ENCODE measurements at regions not wholly inside any gene's neighbourhood (a gene's known extent, or its start where the extent isn't known, plus 50 kb on each side); places are given as distances from the start of the nearest gene placed in this dataset.

DNA sequence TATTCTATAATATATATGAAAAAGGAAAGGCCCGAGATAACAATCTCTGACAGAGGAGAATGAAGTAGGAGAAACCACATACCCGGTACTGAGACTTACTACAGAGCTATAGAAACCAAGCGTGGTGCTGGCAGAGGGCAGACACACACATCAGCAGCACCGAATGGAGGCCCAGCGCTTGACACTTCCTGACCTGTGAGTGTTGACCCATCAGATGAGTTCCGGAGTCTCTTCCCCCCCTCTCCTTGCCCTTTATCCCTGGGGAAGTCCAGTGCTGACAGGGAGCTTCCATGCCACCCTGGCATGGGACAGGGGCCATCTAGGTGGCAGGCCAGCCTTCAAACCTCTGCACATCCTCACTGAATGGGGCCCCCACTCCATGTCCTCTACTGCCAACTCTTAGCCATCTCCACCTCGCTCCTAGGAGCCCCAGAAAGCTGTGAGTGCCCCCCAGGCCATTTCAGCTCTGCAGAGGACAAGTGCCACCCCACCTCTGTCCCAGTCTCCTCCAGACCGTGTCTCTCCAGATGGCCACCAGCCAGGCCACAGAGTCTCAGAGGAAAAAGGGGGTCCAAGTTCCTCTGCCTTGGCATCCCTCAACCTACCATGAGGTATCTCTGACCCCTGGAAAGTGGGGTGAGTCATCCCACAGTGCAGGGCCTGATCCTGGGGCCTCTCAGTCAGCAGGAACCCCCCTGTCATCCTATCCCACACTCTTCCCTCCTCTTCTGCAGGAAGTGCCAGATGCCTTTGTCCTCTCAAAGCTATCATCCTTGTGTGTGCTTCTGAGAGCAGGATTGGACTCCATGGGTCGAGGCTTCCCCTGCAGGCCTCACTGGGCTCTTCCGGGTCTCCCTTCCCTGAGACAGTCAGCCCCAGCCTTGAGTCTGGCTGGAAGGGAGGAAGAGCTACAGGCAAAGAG lies 116.5 kb upstream of the ALDH1A3 start:
- Mint-ChIP-seq H3K36me3 (ENCODE audit: low read depth) (no peaks in the 10 kb centered on the region), H3K4me3 (no peak overlapping the region), H3K27me3 (ENCODE audit: low read depth) (peaks cover 28% of the 10 kb centered on the region)

DNA sequence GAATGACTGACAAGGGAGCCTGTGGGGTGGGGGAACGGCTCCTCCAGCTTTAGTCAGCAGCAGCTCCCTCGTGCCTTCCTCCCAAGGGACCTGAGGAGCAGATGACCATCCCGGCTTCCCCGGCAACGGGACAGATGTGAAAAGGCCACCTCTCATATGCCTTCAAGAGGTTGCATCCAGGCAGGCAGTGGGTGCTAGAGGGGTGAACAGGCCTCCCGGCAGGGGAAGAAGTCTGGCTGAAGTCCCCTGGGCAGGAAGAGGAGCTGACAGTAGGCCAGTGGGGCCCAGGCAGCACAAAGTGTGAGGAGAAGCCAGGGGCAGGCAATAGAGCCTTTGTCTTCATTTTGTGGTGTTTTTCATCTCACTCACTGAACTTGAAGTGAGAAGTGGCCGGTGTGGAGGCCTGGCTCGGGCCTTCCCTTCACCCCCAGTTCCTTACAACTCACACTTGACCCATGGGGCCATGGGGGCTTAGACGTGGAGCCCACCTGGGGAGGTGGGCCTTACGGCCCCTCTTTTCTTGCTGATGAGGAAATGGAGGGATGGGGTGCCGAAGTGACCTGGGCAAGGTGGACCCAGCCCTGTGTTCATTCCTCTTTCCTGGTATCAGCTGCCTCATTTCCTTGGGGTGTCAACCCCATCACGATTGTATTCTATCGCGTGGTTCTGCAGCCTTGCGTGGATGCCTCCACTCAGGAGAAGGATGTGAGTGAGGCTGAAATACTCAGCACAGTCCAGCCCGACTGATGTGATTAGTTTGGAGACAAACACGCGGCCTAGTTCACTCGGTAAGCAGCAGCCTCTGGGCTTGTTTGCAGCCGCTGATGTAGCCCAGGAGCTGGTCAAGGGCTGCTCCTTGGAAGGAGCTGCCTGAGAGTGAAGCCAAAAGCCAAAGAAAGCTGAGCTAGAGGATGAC lies 115.5 kb upstream of the ALDH1A3 start:
- no peak for DNase-seq (ENCODE audit: low spot score)
- no peaks in the 10 kb centered on the region for H3K36me3 Mint-ChIP-seq (ENCODE audit: low read depth)
- peaks cover 8% of the 10 kb centered on the region for H3K4me1 Mint-ChIP-seq (ENCODE audit: low read depth)
- no peaks in the 10 kb centered on the region for H3K9me3 Mint-ChIP-seq
- H3K4me3 Mint-ChIP-seq = no peak overlapping the region
- H3K27ac Mint-ChIP-seq = no peak overlapping the region
- H3K27me3 Mint-ChIP-seq (ENCODE audit: low read depth) = peaks cover 22% of the 10 kb centered on the region

More for the DNA sequence above, 116.5 kb upstream of the ALDH1A3 start:
- Mint-ChIP-seq H3K9me3 (no peaks in the 10 kb centered on the region), H3K4me1 (ENCODE audit: low read depth) (peaks cover 8% of the 10 kb centered on the region), H3K27ac (no peak overlapping the region)
- DNase-seq (ENCODE audit: low spot score) = no peak

DNA sequence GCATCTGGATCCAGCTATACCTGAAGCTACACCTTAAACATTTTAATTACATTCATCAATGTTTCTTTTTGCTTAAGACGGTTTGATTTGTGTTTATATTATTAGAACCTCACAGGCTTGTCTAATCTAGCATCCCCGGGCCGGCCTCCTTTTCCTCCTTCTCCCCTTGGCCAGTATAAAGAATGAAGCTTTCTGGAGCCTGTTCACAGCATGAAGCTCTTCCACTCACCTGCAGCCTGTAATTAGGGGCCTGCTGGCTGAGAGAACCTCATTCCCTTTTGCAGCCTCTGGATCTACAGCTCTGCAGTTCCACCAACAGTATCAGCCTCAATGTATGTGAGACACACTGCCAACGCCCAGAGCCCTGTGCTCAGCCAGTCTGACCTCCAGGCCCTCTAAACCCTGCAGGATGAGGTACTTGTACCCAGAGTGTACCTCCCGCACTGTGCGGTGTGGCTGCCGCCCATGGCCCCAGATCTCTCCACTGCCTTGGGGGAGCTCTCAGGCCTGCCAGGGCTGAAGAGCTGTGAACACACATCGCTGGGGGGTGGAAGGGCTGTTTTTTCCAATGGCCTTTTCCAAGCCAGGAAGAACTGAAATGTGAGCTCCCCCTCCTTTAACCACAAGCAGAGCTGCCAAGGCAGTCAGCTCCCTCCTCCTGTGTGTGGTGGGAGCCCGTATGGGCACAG lies 114.7 kb upstream of the ALDH1A3 start:
- Mint-ChIP-seq H3K27me3 (ENCODE audit: low read depth) (peaks cover 14% of the 10 kb centered on the region), H3K9me3 (no peaks in the 10 kb centered on the region), H3K4me3 (no peak overlapping the region), H3K36me3 (ENCODE audit: low read depth) (no peaks in the 10 kb centered on the region), H3K27ac (no peak overlapping the region), H3K4me1 (ENCODE audit: low read depth) (peaks cover 2% of the 10 kb centered on the region)
- no peak for DNase-seq (ENCODE audit: low spot score)

DNA sequence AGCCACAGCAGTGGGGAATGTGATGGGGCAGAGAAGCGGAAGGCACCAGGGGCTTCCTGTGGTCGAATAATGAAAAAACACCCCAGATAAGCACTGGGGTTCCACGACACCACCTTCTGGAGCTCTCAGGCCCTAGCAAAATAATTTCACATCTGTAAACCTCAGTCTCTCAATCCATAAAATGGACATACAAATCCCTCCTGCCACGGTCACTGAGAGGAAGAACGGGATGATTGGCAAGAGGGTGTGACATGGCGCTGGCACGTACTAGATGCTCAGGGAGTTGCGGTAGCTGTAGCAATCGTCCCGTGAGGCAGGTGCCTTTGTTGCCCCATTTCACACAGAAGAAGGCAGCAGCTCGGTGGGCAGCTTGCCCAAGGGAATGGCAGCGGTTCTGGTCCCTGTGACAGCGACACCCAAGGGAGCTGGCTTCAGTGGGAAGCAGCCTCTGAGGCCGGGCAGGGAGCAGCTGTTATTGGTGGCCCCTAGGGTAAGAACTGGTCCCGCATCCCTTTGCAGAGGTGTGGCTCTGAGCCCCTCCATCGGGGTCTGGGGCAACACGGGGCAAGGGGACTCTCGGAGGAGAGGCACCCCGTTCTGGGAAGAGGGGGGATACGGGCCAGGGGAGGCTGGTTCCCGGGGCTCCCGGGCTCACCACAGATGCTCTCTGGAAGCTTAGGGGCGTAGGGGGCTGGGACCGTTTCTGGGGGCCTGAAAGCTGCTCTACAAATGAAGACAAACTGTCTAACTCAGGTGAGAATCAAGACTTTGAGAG lies 114.0 kb upstream of the ALDH1A3 start:
- H3K9me3 Mint-ChIP-seq = no peaks in the 10 kb centered on the region
- no peak overlapping the region for H3K4me3 Mint-ChIP-seq
- peaks cover 2% of the 10 kb centered on the region for H3K4me1 Mint-ChIP-seq (ENCODE audit: low read depth)
- H3K36me3 Mint-ChIP-seq (ENCODE audit: low read depth) = no peaks in the 10 kb centered on the region
- H3K27ac Mint-ChIP-seq = no peak overlapping the region
- DNase-seq (ENCODE audit: low spot score) = no peak
- H3K27me3 Mint-ChIP-seq (ENCODE audit: low read depth) = peaks cover 7% of the 10 kb centered on the region

DNA sequence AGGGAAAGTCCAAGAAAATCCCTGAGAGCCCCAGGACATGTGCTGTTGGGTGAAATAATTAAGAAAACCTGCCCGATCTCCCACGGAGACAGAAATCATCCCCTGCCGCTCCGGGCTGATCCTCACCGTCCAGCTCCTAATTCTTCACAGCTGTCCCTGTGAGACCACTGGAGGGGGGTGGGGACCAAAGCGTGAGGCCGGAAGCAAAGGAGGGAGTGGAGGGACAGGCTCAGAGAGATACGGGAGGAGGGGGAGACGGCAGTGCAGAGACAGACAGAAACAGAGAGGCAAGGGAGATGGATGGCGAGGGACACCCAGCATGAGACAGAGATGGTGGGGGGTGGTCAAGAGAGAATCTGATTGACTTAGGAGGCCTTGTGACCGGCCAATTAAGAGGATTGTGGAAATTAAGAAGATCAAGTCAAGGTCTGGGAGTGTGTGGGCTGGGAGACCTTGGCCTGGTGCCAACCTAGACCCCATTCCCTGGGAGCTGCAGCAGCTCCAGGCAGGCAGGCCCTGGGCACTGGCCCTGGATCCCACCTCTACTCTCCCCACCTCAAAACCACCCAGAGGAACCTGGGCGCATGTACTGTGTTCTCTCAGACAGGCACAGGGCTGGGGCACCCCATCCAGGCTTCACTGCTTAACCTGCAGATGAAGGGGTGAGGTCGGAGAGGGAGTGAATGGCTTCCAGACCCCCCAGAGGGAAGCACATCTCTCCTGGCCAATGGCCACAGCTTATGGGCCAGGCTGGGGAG lies 113.2 kb upstream of the ALDH1A3 start:
- no peak for DNase-seq (ENCODE audit: low spot score)
- Mint-ChIP-seq H3K36me3 (ENCODE audit: low read depth) (no peaks in the 10 kb centered on the region), H3K27me3 (ENCODE audit: low read depth) (peaks cover 3% of the 10 kb centered on the region), H3K27ac (no peak overlapping the region), H3K9me3 (no peaks in the 10 kb centered on the region), H3K4me1 (ENCODE audit: low read depth) (peaks cover 2% of the 10 kb centered on the region), H3K4me3 (no peak overlapping the region)

DNA sequence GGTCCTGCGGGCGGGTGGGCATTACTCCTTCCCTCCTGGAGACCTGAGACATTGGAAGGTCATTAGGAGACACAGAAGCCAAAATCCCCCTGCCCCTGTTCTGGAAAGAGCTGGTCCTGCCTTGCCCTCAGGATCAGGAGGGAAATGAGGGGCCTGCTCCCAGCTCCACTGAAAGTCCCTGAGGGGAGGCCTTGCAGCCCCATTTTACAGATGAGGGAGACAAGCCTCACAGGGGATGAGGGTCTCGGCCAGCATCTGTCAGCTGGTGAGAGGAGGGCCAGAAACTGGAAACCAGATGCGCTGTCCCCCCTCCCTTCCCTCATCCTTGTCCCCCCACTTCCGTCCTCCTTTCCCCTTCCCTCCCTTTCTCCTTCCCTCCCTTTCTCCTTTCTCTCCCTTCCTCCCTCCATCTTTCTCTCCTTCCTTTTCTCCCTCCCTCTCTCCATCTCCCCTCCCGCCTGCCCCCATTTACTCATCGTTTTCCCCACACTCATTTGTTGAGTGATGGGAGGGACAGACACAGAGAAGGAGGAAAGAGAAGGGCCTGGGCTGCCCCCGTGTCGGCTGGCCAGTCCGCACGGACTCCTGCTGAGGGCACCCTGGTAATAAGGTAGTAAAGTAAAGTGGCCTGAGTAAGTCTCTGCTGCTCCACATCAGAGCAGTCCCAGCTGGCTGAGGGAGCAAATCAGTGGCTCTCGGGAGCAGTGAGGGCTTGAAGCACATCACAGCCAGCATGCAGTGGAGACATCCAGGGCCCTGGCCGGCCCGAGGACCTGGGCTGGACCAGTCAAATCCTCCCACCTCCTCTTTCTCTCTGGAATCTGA lies 112.4 kb upstream of the ALDH1A3 start:
- no peak overlapping the region for H3K4me3 Mint-ChIP-seq
- H3K36me3 Mint-ChIP-seq (ENCODE audit: low read depth) = no peaks in the 10 kb centered on the region
- H3K4me1 Mint-ChIP-seq (ENCODE audit: low read depth) = peaks cover 2% of the 10 kb centered on the region
- H3K9me3 Mint-ChIP-seq = no peaks in the 10 kb centered on the region
- H3K27me3 Mint-ChIP-seq (ENCODE audit: low read depth) = no peaks in the 10 kb centered on the region
- DNase-seq (ENCODE audit: low spot score) = no peak
- no peak overlapping the region for H3K27ac Mint-ChIP-seq

DNA sequence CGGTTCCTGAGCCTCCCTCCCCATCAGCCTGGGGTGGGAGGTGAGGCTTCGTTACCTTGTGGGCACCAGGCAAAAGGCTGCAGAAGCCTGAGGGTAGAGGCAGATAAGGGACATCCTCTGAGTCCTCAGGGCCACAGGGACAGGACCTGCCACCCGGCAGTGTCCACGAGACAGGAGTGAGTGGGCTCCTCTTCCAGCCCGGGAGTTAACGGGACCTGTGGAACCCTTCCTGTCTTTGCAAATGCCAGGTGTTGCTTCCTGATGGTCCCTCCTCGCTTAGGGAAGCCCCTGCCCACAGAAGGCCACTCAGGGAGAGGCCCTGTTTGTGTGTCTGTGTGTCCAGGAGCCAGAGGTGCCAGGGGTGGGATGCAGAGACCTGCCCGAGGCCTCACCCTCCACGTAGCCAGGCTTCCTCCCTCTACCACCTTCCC lies 111.1 kb upstream of the ALDH1A3 start:
- no peak overlapping the region for H3K4me3 Mint-ChIP-seq
- no peaks in the 10 kb centered on the region for H3K36me3 Mint-ChIP-seq (ENCODE audit: low read depth)
- H3K9me3 Mint-ChIP-seq = no peaks in the 10 kb centered on the region
- H3K27me3 Mint-ChIP-seq (ENCODE audit: low read depth) = no peaks in the 10 kb centered on the region
- no peaks in the 10 kb centered on the region for H3K4me1 Mint-ChIP-seq (ENCODE audit: low read depth)
- H3K27ac Mint-ChIP-seq = no peak overlapping the region
- DNase-seq (ENCODE audit: low spot score) = no peak

DNA sequence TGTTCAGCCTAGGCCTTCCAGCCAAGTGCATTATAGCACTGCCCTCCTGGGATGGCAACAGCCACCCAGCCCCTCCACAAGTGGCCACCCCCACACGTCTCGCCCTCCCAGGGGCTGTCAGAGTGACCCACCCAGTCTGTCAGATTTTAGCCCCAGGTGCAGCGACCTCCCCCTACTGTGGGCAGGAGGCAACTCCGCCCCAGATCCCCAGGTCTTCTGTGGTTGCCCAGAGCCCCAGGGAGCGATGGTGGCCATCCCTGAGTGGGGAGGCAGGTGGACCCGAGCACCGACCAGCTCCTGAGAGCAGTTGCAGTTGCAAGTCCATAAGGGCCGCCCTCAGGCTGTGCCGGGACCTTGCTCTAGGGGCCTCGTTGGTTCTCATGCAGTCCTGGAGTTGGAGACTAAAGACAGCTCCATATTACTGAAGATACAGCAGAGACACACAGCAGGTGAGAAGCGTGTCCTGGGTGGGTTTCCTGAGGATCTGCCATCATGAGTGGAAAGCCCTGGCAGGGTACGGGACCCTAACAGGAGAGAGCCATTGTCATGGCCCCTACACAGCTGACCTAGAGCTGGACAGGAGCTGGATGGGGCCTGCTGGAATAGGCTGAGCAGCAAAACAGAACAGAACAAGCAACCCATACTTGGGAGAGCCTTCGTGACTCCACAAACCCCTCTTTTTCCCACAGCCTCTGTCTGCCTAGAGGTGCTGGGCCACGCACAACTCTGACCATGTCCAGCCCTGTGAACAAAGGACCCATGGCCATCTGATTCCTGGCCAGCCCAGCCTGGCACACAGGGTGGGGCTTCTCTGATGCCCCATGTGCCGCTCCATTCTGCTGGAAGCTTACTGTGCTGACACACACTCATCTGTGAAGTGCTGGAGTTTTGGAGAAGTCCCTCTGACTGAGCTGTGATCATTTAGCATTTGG lies 110.3 kb upstream of the ALDH1A3 start:
- H3K27ac Mint-ChIP-seq = no peak overlapping the region
- H3K9me3 Mint-ChIP-seq = no peaks in the 10 kb centered on the region
- no peaks in the 10 kb centered on the region for H3K27me3 Mint-ChIP-seq (ENCODE audit: low read depth)
- H3K4me1 Mint-ChIP-seq (ENCODE audit: low read depth) = no peaks in the 10 kb centered on the region
- no peak for DNase-seq (ENCODE audit: low spot score)
- H3K36me3 Mint-ChIP-seq (ENCODE audit: low read depth) = no peaks in the 10 kb centered on the region
- no peak overlapping the region for H3K4me3 Mint-ChIP-seq

DNA sequence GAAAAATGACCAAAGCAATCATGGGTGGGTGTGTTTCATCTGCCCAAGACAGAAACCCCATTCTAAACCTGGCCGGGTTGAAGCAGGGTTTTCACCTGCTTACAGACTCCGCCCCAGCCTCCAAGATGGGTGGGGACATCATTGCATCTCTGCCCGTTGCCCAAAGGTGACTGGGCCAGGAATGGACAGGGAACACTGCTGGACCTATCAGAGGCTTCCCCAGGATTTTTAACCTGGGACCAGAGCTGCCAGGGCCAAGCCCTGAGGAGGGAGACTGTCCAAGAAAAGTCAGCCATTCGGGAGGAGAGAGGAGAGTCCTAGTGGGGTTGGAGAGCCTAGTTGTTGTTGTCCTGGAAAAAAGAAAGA lies 109.7 kb upstream of the ALDH1A3 start:
- DNase-seq (ENCODE audit: low spot score) = no peak
- no peaks in the 10 kb centered on the region for H3K4me1 Mint-ChIP-seq (ENCODE audit: low read depth)
- no peak overlapping the region for H3K27ac Mint-ChIP-seq
- no peaks in the 10 kb centered on the region for H3K27me3 Mint-ChIP-seq (ENCODE audit: low read depth)
- H3K36me3 Mint-ChIP-seq (ENCODE audit: low read depth) = no peaks in the 10 kb centered on the region
- H3K9me3 Mint-ChIP-seq = no peaks in the 10 kb centered on the region
- H3K4me3 Mint-ChIP-seq = no peak overlapping the region

DNA sequence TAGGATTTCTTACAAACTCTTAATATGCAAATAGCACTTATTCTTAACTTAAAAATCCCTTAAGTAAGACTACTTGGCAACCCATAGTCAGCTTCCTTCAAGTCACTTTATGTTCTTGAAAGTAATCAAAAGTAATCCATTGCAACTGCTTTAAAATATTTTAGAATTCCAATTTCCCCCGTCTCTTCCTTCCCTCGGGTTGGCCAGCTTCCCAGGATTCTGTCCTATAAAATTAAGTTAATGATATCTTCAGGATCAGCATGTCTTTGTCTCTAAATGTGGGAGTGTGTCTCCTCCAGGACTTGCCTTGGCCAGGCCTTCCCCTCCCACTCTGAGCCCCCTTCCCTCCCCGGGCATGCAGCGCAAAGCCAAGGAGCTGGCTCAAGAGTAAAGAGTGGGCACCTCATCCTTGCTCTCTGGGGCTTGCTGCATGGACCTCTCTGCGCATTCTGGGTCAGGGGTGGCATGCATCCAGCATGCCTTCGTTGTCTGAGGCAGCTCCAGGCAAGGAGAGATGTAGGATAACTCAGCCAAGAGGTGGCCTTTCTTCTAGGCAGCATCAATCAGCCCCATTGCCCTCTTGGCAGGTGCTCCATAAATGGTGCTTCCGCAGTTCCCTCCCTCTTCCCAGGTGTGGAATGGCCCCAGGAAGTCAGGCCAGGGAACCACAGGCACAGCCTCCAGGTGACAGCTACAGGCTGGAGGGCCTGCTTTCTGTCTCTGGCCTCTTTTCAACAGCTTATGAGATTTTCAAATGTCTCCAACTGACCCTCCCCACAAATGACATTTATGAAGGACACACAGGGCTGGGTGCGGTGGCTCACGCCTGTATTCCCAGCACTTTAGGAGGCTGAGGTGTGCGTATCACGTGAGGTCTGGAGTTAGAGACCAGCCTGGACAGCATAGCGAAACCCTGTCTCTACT lies 108.7 kb upstream of the ALDH1A3 start:
- Mint-ChIP-seq H3K36me3 (ENCODE audit: low read depth) (no peaks in the 10 kb centered on the region), H3K27me3 (ENCODE audit: low read depth) (no peaks in the 10 kb centered on the region), H3K9me3 (no peaks in the 10 kb centered on the region), H3K4me1 (ENCODE audit: low read depth) (no peaks in the 10 kb centered on the region), H3K27ac (no peak overlapping the region), H3K4me3 (no peak overlapping the region)
- DNase-seq (ENCODE audit: low spot score) = no peak

DNA sequence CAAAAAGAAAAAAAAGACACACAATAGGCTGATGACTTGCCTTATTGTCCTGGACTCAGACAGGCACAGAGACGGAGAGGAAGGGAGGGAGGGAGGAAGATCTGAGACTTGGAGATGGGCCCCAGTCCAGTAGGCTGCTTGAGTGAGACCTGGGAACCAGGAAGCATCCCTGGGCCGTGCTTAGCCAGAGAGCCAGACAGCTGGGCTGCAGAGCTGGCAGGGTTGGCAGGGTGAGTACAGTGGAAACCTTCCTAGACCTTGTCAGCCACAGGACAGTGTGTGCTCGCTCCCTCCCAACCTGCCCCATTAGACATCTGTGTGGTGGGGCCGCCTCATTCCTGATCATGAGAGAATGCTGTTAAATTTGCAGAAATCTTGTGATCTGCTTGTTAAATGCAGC lies 107.9 kb upstream of the ALDH1A3 start:
- Mint-ChIP-seq H3K27me3 (ENCODE audit: low read depth) (no peaks in the 10 kb centered on the region), H3K4me1 (ENCODE audit: low read depth) (no peaks in the 10 kb centered on the region), H3K27ac (no peak overlapping the region), H3K9me3 (no peaks in the 10 kb centered on the region), H3K4me3 (no peak overlapping the region), H3K36me3 (ENCODE audit: low read depth) (no peaks in the 10 kb centered on the region)
- no peak for DNase-seq (ENCODE audit: low spot score)
